GM19452 (cell line): ENCODE measurements at regions not wholly inside any gene's neighbourhood (a gene's known extent, or its start where the extent isn't known, plus 50 kb on each side); places are given as distances from the start of the nearest gene placed in this dataset.

Experiments used
- ATAC-seq: cut with Tn5 transposase; IDR thresholded peaks from one replicate; pipeline ENCODE4 v1.9.1; 2021; ENCODE audit not compliant: unreplicated experiment

DNA sequence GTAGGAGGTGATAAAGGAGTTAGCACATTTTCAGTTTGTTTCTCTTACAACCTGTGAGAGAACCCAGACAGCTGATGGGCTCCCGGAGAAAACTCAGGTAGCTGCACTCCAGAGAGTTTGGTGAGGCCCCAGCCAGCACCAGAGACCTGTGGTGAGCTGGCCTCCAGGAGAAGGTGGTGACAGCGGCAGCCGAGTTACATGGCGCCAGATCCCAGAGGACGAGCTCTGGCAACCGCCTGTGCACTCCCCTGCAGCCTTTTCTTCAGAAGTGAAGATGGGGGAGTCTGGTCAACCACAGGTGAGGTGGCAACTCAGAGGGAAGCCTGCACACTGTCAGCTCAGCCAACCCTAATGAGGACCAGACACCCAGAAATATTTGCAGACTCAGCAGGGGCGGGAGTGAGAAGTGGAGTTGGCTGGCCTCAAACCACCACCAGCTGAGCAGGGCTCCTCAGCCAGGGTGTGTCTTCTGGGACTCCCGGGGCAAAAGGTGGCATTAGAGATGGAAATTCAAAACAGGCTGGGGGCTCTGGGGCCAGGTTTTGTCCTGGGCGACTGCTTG is 209.7 kb downstream of the SETD4 start:
- ATAC-seq: no peak

DNA sequence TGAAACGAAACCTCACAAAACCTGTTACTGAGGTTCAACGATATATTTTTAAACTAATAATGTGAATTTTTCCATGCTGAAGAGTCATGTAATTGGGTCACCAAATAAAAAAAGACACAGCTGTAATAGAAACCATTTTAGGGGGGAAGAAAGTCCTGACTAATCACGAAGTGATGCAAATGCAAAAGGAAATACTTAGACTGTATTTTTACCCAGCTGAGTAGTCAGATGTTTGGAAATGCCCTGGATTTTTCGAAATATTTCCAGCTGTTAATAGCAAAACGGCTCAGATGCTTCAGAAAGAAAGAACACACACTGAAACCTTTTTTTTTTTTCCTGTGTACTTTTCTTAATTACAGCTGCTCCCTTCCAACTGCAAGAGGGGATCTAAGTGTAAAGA is 210.3 kb downstream of the SETD4 start:
- no peak for ATAC-seq

DNA sequence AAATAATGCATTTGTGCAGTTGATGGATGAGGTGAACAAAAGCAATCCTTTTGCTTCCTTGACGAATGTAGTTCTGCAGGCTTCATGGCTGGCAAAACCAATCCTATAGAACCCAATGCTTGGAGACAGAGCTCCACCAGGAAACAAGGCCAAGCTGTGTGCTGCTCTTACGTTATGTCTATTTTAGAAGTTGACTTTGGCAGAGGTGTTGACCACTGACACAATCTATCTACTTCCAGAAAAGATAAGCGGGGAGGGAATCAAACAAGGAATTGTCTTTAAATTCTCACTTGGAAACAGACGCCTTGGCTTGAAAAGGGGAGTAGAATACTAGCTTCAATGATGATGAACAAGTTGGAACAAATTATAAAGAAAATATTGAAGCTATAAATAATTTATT is 211.2 kb downstream of the SETD4 start:
- ATAC-seq: no peak

DNA sequence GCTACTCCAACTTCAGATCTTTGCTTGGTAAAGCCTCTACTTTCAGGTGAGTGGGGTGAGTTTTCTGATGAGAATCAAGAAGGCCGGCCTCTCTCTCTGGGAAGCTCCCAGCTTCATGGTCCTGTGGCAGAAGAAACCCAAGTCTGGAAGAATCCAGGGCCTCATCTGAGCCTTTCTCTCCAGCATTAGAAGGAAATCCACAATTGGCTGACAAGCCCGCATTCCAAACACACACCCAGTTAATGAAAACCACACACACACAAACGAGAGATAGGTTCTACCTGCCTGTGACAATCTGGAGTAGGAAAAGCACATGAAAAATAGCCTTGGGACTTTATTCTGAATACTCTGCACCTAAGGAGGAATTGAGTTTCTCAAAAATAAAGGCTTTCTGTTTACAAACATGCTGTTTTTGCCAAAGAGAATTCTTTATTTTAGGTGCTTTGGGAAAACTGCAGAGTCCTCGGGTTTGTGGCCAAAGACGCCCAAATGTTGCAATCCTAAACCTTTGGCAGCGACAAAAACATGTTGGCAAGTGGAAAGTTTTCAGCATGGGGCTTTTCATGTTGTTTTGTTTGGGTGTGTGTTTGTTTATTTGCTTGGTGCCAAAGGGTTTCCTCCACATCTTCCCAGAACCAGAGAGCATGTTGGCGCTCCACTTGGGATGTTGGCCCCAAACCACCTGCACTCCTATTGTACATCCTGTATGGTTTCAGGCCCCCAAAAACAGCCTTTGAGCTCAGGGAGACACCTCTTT is 216.2 kb downstream of the SETD4 start:
- ATAC-seq: no peak

- ATAC-seq: no peak
Observed at GRCh38 chr21:35840949-35841348, 219.4 kb downstream of the SETD4 start.

DNA sequence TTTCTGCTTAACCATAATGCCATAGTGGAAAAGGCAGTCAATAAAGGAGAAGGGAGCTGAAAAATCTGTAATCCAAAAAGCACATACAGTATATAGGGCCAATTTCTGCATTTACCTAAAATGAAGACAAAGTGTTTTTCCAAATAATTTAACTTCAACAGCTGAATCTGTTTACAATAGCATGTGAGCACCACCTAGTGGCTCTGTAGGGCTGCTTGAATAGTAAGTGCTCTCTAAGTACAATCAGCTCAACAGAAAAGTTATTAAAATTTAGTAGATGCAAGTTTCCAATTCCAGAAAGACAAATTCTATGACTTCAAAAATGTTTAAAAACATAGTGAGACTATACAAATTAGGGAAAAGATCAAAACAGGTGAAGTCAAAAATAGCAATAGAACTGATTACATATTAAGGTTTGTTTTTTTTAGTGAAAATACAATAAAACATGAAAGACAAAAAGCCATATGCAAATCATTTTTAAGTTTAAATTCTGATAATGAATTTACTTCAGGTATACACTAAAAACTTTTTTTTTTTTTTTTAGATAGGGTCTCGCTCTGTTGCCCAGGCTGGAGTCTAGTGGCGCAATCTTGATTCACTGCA is 220.0 kb downstream of the SETD4 start:
- ATAC-seq: no peak

- ATAC-seq: no peak
Observed at GRCh38 chr21:35838987-35839763, 221.2 kb downstream of the SETD4 start.

DNA sequence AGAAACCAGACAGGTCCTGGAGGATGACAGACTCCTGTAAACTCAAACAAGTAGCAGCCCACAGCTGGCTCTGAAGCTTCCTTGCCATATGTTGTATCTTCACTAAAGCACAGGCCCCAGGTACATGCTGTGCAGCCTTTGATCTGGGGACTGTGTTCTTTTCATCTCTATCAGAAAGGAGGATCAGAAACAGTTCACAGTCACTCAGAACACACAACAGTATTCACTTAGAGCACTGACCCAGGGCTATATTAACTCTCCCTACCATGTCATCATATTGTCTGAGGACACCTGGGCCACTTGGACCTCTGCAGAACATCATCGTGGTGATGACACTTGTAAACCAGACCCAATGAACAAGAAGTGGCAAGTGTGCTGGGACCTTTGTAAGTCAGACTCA is 222.0 kb downstream of the SETD4 start:
- ATAC-seq: no peak

- ATAC-seq: no peak
Observed at GRCh38 chr21:35833991-35834390, 226.3 kb downstream of the SETD4 start.

DNA sequence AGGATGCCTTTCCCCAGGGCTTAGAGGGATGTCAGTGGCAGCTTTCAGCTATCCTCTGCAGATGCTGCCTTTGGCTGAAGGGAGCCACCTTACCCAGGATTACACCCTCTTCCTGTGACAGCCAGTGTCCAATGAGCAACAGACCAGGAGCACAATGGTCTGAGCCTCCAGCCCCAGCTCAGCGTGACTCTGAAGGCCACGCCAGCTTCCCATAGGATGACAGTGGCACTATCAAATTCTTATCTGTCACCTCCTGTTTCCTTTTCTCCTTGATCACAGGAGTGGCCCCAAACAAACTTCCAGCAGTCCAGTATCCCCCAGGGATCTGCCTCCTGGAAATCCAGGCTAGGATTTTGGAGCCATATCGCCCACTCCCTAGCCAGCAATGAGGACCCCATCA is 226.9 kb downstream of the SETD4 start:
- no peak for ATAC-seq

- no peak for ATAC-seq
Observed at GRCh38 chr21:35831230-35831629, 229.1 kb downstream of the SETD4 start.

DNA sequence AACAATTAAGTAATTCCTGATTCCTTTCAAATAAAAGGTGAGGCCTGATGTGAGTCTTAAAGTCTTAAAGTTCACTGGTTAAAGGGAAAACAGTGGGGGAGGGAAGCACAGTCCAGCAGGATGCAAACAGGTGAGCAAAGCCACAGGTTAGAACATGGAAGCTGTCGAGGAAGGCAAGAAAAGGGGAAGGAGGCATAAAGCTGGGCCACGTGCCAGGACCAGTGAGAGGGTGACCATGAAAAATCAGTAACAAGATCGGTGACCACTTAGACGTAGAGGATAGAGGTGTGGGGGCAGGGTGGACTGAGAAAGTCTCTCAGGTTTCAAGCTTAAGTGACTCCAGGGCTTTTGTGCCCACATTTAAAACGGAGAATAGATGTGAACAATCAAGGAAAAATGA is 231.3 kb downstream of the SETD4 start:
- no peak for ATAC-seq

GRCh38 chr21:35828161-35828560 is 232.2 kb downstream of the SETD4 start:
- no peak for ATAC-seq

DNA sequence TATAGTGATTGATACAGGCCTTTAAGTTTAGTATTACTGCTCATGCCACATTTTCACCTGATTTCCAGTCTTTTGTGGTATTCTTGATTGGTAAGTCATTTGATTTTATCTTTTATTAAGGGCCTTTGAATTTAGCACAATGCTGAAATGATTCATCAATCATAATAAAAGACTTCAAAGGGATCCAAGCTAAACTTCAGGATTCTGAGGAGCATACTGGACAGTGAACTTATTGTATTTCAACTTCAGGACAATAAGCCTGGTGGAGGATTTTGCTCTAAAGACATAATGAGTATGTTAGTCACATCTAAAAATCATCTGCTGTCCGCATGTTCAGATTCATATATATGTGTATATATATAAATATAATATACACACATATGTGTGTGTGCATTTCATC is 233.3 kb downstream of the SETD4 start:
- ATAC-seq: no peak

DNA sequence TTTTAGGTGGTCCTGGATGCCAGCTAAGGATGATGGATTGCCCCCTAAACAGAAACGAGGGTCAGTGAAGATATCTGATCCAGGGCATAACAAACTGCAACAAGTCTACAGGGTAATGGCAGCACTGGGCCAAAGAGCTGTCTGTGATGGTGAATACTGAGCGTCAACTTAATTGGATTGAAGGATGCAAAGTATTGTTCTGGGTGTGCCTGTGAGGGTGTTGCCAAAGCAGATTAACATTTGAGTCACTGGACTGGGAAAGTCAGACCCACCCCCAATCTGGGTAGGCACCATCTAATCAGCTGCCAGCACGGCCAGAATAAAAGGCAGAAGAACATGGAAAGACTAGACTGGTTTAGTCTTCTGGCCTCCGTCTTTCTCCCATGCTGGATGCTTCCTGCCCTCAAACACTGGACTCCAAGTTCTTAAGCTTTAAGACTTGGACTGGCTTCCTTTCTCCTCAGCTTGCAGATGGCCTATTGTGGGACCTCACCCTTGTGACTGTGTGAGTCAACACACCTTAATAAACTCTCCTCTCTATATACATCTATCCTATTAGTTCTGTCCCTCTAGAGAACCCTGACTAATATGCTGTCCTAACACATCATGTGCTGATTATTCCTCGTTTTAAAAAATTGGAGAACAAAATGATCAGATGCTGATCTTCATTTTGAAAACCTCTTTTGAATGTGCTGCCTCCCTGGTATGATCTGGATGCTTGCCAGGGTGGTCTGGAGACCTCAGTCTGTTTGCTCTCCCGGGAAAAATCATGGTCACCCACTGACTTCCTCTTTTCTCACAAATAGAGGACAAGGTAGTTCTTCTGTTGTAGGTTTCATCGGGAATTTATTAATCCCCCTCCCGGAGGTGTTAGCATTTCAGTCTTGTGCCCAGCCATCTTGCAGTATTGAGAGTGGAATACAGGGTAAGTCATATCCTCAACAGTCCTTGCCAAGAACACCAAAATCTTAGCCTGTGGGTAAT is 234.7 kb downstream of the SETD4 start:
- no peak for ATAC-seq

- no peak for ATAC-seq
Observed at GRCh38 chr21:35824136-35824535, 236.2 kb downstream of the SETD4 start.

- no peak for ATAC-seq
Observed at GRCh38 chr21:35819134-35819533, 241.2 kb downstream of the SETD4 start.

GRCh38 chr21:35818597-35818996 is 241.7 kb downstream of the SETD4 start:
- no peak for ATAC-seq

DNA sequence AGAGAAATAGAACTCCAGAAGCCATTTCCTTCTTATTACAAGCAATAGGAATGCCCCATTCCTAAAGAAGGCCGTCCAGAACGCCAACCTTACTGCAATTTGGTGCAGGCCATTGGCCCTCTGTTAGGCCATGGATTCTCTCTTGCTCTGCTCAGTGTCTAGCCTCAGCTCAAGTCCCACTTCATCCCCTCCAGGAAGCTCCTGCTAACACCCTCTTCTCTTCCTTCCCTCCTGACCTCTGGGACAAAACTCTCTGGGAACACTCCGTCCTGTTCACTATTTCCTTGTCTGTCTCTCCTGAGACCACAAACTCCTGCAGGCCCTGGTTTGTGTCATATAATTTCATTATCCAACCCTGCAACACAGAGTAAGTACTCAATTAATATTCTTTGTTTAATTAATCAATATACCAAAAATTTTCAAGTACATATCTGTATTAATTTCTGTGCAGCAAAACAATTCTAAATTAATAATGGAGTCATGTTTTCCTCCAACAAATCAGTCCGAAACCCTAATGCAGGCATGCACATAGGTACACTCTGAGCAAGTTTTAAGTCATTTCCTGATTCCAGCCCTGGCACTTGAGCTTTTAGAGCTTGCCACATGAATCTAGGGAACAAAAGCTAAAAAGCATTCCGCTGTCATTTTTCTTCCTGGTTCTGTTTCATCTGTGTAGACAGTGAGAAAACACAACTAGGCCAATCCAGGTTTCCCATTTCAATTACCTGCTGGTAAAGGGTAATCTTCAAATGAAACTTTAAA is 245.3 kb downstream of the SETD4 start:
- no peak for ATAC-seq

DNA sequence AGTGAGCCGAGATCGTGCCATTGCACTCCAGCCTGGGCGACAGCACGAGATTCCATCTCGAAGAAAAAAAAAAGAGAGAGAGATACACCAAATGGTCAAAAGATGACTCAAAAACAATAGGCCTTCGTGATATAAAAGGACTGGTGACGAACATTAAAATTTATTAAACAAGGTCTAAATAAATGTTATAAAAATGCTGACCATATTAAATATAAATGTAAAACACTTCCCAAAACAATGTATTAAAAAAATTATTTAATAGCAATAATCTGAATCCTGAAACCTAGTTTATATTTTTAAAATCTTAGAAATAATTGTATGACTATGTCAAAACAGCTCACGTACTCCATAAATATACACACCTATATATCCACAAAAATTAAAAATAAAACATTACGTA is 247.6 kb downstream of the SETD4 start:
- ATAC-seq: no peak
